Ureter (tissue), 1 donor: ENCODE measurements at regions not wholly inside any gene's neighbourhood (a gene's known extent, or its start where the extent isn't known, plus 50 kb on each side); places are given as distances from the start of the nearest gene placed in this dataset.
"Not testable (repeated sequence)": the region's sequence is repeated elsewhere in the genome, so short reads cannot be mapped to it uniquely, and the experiment has no call there.

Experiments used
- DNase-seq: peaks from one replicate; pipeline ENCODE4 v3.0.0-alpha.2; 2020; ENCODE audit warnings: low spot score
- donor health status: DM: yes; HTN: yes; CAD: no.

DNA sequence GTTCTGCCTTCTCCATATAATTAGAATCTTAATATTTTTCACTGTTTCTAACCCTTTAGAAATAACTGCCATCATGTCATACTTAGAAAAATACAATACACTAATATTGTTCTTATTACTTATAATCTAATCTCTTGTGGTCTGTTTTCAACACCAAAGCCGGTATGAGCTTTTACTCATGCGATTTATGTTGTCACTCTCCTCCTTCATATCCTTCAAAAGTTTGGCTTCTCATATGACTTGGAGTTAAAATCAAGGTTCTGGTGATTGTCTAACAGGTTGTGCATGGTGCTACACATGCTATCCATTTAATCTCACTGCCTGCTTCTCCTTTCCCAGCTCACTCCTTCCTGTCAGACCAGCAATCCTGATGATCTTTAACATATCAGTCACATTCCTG is 1392.9 kb downstream of the ARAP2 start:
- no peak for DNase-seq

DNA sequence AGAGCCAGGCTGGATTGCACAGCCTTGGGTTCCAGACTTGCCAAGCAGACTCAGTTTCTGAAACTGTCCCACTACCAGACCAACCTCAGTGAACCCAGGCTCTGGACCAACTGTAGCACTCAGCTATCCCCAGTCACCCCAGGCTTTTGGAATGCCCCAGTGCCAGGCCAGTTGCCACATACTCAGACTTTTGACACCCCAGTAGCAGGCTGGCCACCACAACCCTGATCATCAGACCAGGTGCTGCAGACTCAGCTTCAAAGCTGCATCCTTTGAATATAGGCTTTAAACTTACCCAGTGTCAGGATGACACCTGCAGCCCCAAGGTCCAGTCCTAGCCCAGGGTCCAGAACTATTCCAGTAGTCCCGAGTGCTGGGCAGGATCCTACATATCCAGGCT is 1389.9 kb downstream of the ARAP2 start:
- DNase-seq, result no peak

DNA sequence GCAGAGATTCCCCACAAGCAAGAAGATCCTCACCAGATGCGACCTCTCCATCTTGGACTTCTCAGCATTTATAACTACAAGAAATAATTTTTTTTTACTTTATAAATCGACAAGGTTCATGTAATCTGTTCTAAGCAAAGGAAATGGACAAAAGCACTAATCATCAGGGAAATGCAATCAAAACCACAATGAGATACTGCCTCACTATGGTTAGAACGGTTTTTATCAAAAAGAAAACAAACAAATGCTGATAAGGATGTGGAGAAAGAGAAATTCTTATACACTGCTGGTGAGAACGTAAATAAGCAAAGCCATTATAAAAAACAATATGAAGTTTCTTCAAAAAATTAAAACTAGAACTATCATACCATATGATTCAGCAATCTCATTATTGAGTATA is 1382.6 kb downstream of the ARAP2 start:
- DNase-seq, result no peak

DNA sequence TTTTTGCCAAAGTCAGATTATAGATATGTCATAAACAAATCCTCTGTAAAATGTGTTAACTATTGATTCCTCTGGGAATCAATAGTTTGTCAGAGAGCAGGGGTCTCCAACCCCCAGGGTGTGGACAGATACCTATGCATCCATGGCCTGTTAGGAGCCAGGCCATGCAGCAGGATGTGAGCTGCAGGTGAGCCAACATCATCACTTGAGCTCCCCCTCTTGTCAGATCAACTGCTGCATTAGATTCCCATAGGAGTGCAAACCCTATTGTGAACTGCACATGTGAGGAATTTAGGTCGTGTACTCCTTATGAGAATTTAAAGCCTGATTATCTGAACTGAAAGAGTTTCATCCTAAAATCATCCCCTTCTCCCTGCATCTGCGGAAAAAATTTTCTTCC is 1365.4 kb downstream of the ARAP2 start:
- no peak for DNase-seq

DNA sequence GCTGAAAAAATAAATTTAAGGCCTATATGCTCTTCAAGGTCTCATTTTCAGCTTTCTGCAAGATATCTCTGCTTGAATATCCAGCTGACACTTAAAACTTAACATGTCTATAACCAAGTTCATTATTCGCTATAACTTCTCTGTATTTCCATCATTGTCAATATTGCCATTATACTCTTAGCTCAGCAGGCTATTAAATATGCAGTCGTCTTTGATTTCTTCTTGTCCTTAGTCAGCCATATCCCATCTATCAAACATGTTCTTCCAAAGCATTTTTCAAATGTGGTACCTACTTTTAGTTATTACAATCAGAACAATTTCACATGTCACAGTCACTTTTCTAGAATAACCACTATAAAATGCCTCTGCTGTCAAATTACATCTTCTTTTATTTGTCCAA is 1364.1 kb downstream of the ARAP2 start:
- DNase-seq, result no peak

DNA sequence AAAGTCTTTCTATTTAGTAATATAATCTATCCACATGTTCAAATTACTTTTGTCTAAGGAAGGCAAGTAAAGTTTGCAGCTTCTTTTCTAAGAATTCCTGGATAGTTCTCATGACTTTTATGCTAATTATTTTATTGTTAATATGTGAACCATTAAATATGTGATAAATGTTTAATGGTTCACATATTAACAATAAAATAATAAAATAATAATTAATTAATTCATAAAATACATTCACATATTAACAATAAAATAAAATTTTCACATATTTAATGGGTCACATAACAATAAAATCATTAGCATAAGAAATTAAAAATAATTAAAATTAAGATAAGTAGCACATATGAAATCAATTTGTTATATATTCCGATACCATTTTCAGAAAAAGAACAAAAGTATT is 1352.4 kb downstream of the ARAP2 start:
- DNase-seq, result no peak

DNA sequence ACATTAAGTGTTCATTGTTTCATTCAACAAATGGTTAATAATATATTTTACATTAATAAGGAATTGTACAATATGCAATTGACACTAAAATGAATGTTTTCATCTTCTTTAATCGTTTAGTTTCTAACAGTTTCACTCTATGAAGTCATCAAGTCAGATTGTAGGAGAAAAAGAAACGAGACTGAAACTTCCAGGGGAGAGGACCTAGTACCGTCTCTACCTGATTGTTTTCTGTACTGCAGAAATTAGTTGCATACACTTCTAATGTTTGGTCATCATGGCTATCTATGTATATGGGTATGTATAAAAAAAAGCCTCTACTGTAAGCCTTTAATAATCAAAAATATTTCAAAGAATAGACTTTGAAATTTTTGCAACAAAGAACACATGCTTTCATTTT is 1350.9 kb downstream of the ARAP2 start:
- DNase-seq, result no peak

DNA sequence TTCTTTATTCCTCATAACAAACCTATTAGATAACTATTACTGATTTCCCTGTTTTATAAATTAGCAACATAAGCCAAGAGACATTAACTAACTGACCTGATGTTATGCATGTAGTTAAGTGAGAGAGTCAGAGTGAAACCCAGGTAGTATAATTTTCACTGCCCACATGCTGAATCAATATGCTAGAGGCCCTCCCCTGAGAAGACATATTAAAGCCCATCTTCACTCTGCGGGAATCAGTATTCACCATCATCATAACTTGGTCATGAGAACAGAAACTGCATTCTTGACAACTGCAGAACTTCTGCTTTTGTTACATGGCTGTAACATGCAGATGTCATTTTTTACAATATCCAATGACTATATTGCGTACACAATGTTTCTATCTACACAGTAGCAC is 1324.3 kb downstream of the ARAP2 start:
- DNase-seq, result no peak

DNA sequence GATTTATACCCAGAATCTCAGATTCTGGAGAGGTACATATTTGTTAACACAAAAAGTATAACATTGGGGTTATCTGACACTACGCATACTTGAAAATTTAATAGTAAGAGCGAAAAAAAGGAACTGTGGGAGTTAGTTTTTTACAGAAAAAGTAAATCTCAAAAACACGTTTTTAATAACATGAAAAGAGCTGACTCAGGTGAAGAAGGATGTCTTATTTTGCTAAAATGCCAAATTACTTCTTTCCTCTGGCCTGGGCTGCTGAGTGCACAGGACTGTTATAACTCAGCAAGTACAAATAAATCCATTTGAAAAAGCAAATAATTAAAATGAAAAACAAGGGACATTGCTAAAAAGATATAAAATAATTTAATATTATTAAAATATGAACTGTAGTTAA is 1322.9 kb downstream of the ARAP2 start:
- DNase-seq, result no peak

DNA sequence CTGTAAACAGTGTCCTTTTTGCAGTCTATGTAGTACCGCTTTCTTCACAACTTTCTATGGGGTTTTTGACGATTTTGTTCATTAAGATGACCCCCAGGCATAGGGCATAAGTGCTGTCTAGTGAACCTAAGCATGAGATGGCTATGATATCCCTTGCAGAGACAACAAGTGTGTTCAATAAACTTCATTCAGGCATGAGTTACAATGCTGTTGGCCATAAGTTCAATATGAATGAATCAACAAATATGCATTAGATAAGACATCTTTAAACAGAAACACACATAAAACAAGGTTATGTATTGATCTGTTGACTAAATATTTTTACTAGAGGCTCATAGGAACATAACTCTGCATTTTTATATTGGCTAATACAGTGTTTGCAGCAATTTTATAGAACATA is 1322.0 kb downstream of the ARAP2 start:
- no peak for DNase-seq

DNA sequence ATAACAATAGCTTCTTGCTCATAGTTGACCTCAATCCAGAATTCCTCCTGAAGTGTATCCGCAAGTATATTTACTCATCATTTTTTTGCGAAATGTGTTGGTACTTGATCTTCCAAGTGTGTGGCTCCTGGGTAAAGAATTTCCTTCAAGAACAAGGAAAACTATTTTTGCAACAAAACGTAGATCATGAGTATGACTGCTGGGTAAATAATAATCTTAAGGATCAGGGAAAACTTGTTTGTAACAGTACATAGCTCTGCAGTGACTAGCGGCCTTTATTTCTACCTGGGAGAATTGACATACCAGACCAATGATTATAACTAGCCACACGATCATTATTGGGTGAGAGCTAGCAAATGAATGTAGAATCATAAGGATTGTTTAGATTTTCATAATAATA is 1311.7 kb downstream of the ARAP2 start:
- no peak for DNase-seq

DNA sequence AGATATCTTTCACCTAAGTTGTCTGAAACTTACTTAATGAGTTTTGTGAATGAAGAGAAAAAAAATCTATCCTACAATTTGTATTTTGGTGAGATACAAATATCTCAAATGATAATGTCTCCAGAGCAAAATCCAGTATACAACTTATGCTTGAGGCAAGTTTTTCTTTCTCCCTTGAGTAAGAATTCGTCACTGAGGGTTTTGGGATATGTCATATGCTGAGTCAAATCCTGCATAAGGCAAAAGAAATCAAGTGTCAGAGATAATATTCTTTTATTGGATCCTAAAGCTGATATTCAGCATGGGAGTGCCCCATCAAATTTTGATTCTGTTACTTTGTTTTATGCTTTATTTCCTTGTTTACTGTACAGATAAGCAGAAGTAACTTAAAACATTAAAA is 1308.6 kb downstream of the ARAP2 start:
- DNase-seq, result no peak

DNA sequence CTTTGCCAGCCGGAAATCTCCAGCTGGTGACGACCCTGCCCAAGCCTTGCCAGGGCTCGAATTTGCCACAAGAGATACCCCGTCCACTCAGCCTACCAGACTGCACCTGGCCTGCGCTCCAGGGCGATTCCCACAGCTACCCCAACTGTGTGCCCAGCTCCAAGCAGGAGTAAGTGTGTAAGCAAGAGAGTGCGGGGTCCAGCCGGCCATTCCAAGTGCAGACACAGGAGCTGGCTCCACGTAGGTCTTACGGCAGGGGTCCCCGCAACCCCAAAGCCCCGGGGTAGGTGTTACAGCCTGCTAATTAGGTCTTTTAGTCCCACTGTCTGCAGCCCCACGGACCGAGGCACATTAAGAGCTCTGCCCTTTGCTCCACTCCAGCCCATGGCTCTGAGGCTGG is 1305.2 kb downstream of the ARAP2 start:
- no peak for DNase-seq

DNA sequence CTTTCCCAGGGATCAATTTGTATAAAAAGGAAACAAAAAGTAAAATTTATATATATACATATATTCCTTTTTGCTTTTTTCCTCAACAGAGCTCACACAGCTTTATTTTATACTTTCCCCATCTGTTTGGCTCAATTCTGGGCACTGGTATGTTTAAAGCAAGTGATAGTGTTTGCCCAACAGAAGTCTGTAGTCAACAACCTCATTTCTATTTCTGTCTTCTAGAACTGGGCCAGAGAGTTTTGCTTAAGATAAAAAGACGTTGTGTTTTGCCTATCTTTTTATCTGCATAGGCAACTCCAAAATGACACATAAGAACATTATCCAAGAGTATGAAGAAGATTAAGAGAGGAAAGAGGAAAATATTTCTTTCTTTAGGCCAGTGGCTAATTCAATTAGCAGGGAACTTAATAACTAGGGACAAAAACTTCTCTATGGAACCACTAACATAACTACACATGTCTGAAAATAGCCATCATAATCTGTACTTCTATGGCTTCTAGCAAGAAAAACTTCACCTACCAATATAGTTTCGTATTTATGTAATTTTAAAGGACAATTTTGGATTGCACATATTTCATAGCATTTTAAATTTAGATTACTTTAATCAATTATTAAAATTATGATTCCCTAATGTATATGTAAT is 1300.5 kb downstream of the ARAP2 start:
- no peak for DNase-seq

DNA sequence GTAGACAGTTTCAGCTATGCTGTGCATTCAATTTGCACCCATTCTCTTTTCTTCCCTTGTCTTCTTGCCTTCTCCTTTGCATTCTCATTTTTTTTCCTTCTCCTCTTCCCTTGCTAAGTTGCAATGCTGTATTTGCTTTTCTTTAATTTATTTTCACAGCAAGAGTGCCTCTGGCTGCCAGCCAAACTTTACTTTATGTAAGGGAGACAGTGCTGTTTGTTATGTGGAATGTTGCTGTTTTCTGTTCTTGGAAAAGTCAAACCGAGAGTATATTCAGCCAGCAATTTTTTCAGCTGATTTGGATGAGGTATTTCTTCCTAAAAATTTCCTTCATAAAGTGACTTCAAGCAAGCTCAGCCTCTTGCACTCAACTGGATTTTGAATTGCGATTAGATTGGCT is 1293.4 kb downstream of the ARAP2 start:
- DNase-seq, result no peak

DNA sequence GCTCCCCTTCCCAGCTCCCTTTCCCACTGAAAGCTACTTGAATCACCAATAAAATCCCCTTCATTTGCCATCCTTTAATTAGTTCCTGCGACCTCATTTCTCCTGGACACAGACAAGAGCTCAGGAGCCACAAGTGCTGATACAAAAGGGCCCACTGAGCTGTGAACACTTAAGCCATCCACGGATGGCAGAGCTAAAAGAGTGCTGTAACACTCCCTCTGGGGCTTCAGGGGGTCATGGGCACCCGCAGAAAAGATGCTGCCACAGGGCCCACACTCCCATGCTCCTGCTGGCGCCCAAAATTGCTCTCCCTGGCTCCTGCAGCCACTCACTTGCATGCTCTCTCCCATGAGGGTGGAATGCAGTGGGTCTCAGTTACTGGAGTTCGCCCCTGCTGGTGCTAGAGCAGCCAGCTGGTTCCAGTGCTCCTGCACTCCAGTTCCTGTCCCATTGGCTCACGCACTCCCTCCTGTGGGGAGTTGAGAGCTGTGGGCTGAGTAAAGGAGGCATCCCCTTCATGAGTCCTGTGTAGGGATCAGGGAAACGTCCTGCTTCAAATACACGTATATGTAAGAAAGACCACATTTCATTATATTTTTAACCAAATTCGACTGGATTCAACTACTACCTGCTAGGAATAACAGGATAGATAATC is 1291.0 kb downstream of the ARAP2 start:
- no peak for DNase-seq

DNA sequence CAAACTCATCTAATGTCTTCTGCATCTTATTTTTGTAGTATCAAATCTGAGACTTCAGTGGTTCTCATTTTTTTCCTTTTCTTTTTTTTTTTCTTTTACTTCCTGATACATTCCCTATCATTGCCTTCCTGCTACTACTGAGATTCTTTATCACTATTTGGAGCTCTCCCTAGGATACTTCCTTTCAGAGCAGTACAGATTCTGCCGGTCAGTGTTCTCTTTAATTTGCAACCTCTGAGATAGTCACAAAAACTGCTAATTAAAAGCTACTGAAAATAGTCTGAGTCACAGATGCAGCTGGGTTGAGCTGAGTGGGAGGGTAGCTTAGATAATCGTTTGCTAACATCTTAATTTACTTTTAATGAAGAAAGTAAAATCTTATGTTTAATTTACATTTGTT is 1279.7 kb downstream of the ARAP2 start:
- DNase-seq, result no peak

DNA sequence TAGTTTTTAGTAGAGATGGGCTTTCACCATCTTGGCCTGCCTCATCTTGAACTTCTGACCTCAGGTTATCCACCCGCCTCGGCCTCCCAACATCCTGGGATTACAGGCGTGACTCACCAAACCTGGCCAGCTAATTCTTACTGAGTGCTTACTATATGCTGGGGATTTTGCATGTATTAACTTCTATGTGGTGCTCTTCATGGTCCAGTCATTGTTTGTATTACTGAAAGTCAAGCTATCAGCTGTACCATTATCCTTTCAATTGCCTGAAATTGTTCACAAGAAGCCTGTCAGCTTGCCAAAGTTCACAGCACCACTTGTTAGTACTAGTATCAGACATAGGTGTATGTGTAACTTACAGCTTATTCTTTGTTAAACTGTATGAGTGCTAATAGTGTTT is 1272.1 kb downstream of the ARAP2 start:
- no peak for DNase-seq

DNA sequence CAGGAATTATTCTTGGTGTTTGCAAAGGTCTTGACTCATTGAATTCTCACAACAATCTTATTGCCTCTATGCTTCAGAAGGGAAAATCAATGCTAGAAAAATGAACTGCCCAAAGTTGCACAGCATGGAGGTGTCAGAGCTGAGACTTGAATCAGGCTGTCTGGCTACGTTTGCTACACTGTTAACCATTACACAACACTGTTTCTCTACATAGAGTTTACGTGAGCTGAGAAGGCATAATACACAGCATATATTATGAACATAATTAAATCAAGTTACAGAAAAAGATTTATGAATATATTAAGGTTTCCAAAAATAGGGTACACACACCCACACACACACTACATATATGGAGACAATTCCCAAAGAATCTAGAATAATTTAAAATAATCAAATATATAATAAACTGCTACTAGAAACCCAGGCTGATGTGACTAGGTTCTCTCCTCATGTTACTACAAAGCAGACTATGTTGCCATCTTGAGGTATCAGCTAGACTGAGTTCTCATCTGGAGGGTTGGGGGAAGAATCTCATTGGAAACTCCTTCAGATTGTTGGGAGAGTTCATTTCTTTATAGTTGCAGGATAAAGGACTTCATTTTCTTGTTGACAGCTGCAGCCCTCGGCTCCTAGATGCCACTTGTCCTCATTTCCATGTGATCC is 1270.5 kb downstream of the ARAP2 start:
- no peak for DNase-seq

DNA sequence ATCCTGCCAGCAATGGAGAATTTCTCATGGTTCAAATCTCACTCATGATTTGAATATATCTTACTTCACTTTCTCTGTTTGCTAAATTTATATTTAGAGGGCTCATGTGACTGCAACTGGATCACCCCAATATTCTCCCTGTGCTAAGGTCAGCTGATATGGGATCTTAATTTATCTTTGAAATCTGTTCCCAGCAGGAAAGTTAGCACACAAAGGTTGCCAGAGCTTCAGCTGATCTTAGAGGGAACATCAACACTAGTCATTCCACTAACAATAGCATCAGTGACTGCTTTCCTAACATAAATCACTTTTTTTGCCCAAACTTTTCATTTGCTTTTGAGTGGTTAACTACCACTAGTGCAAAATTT is 1270.0 kb downstream of the ARAP2 start:
- DNase-seq, result no peak

DNA sequence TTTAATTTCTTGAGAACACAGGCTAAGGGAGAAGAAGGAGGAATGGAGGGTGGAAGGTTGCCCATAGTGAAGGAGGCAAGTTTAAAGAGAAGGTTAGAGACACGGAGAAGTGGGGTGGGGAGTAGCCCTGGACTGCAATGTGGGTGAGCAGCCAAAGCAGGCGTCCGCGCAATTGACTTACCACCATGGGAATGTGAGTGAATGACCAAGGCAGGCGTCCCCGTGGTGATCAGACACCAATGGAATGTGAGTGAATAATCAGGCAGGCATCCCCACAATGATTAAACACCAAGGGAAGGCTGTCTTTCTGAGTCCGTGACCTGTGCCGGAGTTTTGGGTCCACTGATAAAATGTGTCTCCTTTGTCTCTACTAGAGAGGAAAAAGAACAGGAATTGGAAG is 1223.1 kb downstream of the ARAP2 start:
- not testable (repeated sequence) for DNase-seq

DNA sequence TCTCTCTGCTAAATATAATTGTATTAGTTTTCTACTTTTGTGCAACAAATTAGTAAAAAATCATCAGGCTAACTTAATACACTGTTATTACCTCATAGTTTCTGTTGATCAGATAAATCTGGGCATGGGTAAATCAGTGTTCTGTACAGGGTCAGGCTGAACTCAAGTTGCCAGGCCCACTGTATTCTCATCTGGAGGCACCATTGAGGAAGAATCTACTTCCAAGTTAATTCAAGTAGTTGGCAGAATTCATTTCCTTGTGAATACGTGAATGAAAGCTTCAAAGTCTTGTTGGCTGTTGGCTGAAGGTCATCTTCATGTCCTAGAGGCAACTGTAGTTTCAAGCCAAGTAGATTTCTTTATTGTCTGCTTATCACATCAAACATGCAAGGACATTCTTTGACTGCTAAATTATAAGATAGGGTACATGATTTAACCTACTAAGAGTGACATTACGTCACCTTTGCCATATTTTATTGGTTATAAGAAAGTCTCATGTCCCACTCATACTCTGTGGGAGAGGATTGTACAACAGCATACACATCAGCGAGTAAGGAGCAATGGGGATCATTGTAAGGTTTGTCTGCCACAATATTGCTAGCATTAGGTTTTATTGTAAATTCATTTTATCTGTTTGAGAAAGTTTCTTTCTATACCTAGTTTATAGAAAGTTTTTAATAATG is 1219.0 kb downstream of the ARAP2 start:
- DNase-seq, result no peak
